Activated CD4-positive, alpha-beta T cell treated with anti-CD3 and anti-CD28 coated beads, Interleukin-2, amount 50 U/mL, for 1 hour (primary cell): ENCODE measurements at regions not wholly inside any gene's neighbourhood (a gene's known extent, or its start where the extent isn't known, plus 50 kb on each side); places are given as distances from the start of the nearest gene placed in this dataset.

ENCODE experiments used
- DNase-seq: peaks from one replicate; pipeline ENCODE4 v3.0.0-alpha.2; 2020

- no peak for DNase-seq
These were observed 235.4 kb upstream of the SLC35B3 start for GRCh38 chr6:8670792-8671191.

DNA sequence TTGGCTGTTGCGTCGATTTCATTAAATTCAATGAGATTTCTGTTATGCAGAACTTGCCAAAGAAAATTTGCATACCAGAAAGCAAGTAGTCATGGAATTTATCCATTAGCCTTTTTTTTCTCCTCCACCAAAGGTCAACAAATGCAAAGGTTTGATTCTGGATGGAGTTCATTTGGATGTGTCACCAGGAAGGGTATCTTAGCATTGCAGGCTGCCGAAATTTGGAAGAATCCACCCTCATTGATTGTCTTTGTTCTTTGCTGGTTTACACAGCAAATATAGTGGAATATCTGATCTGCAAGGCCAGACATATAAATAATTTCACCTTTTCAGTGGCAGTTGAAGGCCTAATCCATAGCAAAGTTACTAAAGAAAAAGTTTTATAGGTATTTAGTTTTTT is 229.4 kb upstream of the SLC35B3 start:
- DNase-seq, result no peak

GRCh38 chr6:8664070-8664469 is 228.7 kb upstream of the SLC35B3 start:
- DNase-seq, result no peak

DNA sequence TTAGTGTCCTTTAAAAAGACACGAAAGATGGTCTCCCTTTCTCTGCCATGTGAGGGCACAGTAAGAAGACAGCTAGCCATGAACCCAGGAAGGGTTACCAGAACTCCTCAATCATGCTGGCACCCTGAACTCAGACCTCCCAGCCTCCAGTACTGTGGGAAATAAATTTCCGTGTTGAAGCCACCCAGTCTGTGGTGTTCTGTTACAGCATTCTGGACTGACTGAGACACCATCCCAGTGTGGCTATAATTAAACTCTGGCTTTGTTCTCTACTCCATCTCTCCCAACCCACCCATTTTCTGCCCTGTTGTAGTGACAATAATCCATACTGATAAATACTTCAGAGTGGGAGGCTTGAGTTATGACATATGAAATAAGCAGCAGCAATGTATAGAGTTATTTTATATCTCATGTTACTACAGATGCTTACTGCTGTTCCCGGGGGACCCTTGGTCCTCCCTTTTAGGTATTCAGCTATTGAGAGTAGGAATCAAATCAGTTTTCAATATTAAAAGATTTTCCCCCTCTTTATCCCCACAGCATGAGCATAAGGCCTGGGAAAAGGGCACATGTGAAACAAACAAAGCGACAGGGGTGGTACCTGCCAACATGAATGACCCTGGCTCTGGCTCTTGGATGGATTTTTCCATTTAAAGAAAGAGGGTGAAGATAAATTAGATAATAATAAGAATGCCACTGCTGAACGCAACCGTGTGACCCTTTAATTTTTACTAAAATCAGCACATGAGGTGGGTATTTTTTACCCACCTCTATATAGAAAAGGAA is 224.3 kb upstream of the SLC35B3 start:
- DNase-seq, result no peak

GRCh38 chr6:8658416-8658815 is 223.1 kb upstream of the SLC35B3 start:
- no peak for DNase-seq

GRCh38 chr6:8657522-8657921 is 222.2 kb upstream of the SLC35B3 start:
- DNase-seq, result no peak

DNA sequence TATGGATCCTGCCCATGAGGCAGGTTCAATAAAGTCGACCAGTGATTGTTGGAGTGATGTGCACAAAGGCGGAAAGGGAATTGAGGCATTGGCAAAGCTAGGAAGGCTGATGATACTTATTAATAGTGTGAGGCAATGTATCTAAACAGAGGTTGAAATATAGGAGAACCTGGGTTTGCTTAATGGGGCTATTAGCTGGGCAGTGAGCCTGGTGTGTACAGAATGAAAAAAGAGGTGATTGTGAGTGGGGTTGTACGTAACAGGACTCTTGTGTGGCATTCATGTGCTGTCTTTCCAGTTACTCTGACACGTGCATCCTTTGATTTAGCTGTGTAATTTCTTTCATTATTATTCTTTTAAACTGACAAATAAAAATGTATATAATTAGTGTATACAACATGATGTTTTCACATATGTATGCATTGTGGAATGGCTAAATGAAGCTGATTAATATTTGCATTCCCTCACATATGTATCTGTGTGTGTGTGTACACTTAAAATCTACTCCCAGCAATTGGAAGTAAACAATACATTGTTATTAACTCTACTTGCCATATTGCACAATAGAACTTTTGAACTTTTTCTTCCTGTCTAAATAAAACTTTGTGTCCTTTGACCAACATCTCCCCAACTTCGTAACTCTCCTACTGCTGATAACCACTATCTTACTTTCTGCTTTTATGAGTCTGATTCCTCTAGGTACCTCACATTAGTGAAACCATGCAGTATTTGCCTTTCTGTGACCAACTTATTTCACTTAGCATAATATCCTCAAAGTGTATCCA is 220.5 kb upstream of the SLC35B3 start:
- no peak for DNase-seq

DNA sequence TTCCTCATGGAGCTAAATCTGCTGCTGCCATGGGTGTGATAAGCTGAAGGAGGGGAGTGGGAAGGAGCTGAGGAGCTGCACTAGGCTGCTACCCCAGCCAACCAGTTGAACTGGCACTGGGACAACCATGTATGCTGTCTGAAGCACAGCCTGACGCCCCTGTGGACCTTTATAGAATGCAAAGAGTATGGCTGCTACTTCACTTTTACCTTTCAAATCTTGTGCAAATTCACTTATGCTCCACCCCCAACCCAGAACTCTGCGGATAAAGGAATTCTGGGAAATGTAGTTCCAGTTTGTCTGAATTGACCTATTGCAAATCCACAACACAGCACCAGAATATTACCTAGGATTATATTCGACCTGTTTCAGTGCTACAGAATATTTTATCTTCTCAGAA is 217.4 kb upstream of the SLC35B3 start:
- no peak for DNase-seq

DNA sequence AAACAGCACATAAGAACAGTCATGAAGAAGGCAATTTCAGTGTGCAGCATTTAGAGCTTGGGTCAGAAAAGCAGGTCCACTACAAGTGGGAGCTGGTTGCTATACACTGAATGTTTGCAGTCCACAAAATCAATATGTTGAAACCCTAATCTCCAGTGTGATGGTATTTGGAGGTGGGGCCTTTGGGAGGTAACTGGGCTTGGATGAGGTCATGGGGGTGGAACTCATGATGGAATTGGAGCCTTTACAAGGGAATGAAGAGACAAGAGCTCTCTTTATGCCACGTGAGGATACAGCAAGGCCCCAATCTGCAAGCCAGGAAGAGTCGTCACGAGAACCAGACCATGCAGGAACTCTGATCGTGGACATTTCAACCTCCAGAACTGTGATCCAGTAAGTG is 216.7 kb upstream of the SLC35B3 start:
- DNase-seq, result no peak

GRCh38 chr6:8645212-8645611 is 209.9 kb upstream of the SLC35B3 start:
- DNase-seq, result no peak

DNA sequence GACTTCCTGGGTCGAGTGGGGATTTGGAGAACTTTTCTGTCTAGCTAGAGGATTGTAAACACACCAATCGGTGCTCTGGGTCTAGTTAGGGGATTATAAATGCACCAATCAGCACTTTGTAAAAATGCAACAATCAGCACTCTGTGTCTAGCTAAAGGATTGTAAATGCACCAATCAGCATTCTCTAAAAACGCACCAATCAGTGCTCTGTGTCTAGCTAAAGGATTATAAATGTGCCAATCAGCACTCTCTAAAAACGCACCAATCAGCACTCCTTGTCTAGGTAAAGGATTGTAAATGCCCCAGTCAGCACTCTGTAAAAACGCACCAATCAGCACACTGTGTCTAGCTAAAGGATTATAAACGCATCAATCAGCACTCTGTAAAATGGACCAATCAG is 209.0 kb upstream of the SLC35B3 start:
- DNase-seq, result no peak

DNA sequence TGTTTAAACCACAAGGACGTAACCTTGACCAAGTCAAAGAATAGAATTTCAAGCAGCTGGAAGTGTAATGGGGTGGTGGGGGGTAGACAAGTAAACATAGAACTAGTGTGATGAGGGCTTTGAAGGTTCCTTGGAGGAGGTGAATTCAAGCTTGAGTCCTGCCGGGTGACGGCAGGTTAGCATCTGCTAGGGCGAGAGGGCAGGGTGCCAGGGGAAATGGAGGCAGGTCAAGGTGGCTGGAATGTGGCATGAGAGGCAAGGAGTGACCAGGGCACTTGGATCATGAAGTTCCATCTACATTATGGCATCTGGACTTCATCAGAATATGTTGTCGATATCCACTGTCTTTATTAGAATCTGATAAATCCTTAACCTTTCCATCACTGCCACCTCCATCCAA is 207.5 kb upstream of the SLC35B3 start:
- DNase-seq, result no peak

GRCh38 chr6:8642131-8642530 is 206.8 kb upstream of the SLC35B3 start:
- no peak for DNase-seq

GRCh38 chr6:8639928-8640649 is 204.7 kb upstream of the SLC35B3 start:
- DNase-seq, result no peak

- no peak for DNase-seq
These were observed 202.7 kb upstream of the SLC35B3 start for GRCh38 chr6:8637896-8638597.

DNA sequence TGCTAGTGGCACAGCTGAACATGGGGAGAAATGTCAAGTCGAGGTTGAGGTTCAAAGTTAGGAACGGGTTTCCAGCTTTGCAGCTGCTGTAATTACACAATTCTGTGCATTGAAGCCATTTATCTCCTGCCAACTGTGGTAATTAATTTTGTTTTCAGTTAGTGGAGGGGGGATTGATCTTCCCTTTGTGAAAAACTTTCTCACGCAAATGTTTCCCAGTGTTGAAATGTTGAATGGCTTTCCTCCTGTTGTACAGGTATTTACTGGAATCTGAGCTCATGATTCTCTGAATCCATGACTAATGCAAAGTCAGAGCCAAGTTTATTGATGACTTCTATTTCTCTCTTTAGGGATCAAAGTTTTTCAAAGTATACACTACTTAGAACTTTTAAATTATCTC is 198.4 kb upstream of the SLC35B3 start:
- no peak for DNase-seq

- DNase-seq, result no peak
These were observed 193.4 kb upstream of the SLC35B3 start for GRCh38 chr6:8628736-8629135.

DNA sequence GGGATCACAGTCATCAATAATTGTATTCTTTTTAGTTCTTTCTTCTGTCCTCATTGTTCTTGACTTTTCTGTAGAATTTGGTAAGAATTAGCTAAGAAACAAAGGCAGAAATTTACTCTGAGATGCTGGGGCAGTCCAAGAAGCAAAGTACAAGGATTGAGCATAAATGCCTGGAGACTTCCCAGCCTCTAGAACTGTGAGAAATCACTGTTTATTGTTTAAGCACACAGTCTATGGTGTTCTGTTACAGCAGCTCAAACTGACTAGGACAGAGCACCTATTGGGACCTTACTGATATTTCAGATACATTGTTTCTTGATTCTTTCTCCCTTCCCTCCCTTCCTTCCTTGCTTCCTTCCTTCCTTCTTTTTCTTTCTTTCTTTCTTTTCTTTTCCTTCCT is 192.7 kb upstream of the SLC35B3 start:
- no peak for DNase-seq

DNA sequence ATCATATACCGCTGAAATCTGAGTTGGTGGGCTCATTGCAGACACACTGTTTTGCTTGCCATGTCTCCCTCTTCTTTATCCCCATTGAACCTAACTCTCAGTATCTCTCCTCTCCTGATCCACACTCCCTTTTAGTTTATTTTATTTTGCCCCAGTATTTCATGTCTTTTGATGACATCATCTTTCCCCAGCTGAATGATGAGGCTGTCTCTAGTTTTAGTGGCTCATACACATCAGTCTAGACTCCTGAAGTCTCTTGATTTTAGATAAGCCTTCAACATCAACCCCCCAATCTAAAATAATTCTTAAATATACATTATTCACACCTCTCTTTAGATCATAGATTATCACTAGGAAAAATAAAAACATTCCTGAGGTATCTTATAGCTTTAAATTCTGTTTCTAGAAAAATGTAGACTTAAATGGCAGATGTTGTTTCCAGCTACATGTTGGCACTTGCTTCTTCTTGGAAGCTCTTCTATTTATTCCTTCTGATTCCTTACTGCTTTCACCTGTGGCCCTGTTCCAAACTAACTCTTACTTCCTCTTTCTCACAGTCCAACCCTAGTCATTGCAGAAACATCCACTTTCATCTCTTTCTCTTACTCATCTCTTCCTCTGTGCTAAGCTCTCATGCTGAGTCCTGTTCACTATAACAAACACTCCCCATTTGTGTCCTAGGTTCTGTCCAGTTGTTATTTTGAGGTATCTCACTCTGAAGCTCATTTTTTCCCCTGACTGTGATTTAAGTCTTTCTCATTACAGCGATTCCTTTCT is 191.9 kb upstream of the SLC35B3 start:
- DNase-seq, result no peak

- DNase-seq, result no peak
These were observed 189.3 kb upstream of the SLC35B3 start for GRCh38 chr6:8624665-8625064.

DNA sequence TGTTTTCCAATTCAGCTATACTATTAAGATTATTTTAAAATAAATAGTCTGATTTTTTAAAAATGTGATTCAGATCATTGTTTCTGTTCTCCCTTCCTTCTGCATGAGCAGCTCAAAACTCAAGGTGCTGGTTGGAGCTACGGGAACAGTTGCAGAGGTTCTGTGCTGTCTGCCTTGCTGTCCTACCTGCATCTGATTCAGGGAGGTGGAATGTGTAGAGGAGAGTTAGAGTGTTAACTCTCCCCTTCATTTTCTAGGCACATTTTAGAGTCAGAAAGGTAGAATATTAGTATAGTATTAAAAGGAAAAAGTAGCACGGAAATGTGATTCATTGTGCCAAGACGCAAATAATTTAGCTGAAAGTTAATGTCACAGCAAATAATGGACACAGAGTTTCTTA is 188.1 kb upstream of the SLC35B3 start:
- DNase-seq, result no peak

DNA sequence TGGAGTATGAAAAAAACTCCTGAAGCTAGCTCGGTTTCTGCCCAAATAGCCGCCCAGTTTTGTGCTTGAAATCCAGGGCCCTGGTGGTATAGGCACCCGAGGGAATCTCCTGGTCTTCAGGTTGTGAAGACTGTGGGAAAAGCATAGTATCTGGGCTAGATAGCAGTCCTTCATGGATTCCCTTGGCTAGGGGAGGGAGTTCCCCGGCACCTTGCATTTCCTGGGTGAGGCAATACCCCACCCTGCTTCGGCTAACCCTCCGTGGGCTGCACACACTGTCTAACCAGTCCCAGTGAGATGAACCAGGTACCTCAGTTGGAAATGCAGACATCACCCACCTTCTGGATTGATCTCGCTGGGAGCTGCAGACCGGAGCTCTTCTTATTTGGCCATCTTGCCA is 184.5 kb upstream of the SLC35B3 start:
- no peak for DNase-seq
